Ammon's horn (tissue), 1 donor: ENCODE measurements at regions not wholly inside any gene's neighbourhood (a gene's known extent, or its start where the extent isn't known, plus 50 kb on each side); places are given as distances from the start of the nearest gene placed in this dataset.
A peak's percentile ranks its signal among the peaks of the same experiment; 100 is the strongest.
"Not testable (repeated sequence)": the region's sequence is repeated elsewhere in the genome, so short reads cannot be mapped to it uniquely, and the experiment has no call there.

Source experiments
- DNase-seq: peaks from one replicate; pipeline ENCODE4 v3.0.0-alpha.2; 2016; ENCODE audit warnings: low spot score

DNA sequence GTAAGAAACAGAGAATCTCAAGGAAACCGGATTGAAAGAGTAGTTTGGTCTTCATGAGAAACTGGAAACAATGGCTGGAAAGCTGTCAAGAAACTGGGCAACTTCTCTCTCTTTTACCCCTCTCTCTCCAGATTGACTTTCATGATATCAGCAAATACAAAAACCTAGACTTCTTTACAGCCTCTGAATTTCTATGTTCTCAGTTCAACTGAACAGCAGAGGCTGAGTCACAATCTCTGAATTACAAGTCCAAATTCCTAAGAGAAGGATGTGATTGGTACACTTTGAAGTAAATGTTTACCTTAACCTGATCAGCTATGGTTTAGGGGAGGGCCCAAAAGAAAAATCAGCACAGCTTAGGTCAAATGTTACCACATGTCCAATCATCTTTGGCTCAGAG lies 974.9 kb downstream of the RPA4 start:
- DNase-seq = no peak

DNA sequence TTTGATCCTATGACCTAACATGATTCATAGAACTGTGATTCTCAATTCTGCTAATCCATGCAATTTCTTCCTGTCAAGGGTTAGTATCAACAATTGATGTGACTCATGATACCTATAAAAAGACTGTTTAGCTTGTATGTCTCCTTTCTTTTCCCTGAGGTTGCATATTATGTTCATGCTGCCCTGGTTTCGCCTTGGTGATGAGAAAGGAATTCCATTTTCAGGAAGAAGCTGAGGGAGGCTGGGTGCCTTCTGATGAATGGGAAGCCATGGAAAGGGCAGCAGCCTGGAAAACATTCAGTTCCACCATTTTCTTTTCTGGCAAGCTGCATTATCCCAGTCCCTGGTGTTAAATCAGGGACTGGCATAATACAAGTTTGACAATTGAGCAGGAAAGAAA lies 976.5 kb downstream of the RPA4 start:
- peak; percentile 18 for DNase-seq

DNA sequence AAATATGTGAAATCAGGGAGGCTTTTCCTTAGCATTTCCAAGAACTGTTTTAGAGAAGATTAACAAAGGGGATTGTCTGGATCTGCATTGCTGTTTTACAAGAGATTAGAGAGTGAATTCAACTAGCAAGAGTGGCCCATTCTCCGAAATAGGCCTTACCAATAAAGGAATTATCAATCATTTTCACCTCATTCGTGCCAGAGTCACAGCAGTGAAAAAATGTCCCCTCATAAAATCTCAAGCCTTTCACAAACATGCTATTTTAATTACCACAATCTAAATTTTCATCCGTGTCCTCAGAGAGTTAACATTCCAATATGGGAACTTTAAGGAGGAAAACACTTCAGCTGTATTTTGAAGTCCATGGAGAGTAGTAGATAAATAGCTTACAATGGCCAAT lies 979.6 kb downstream of the RPA4 start:
- no peak for DNase-seq

DNA sequence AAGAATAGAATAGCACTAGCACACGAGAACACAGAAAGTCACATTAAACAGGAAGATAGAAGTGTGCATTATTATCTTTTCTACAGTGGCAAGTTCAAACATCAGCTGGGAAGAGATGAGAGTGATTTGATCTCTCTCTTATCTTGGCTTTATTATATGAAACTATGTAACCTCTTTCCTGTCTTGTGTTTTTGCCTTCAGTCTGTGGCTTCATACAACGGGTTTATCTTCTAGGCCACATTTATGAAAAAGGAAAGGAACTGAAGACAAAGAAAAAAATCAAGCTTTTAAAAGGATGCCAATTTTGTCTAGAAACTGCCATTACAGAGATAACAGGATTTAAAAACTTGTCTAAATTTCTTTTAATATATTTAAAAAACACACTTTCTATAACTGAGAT lies 983.6 kb downstream of the RPA4 start:
- DNase-seq = no peak

DNA sequence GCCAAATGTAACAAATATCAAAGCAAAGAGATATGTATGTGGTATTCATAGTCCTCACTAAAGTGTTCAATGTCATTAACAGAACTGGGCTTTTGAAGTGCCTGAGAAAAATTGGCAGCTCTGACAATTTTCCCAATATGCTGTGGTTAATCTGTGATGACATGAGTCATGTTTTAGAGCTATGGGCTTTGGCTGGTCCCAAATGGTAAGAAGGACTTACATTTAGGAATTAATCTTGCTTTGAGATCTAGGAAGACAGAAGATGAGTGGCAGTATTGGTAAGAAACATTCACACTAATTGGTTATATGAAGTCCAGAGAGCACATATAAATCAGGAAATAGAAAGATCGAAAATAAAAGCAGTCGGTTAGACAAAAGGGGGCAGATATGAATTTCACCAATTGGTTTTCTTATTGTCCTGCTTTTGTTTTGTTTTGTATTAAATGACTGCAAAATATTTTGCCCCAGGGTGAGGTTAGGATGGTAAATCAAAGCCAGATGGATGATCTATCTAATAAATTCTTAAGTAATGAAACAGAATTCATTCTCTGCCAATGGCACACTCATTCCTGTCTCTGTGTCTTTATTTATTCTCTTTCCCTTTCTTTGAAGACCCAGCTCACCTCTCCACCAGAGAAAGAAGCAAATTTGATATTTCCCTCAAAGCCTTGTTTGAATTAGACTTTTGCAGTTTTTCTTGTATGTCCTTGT lies 993.1 kb downstream of the RPA4 start:
- DNase-seq = no peak

DNA sequence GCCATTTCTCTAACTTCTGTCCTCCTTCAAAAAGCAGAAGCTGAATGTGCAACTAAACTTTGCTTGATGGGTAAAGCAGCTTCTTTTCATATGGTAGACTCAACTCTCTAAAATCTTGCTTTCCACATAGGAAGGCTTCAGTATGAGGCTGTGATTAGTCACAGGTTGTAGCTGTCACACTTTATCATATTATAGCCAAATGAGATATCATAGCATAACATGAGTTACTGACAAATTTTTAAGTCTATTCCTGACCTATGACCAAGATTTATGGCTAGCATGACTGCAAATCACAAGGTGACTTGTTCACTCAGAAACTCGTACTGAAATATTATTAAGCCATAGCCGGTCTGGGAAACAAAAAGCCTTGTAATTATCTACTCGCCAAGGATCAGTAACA lies 998.6 kb downstream of the RPA4 start:
- no peak for DNase-seq

DNA sequence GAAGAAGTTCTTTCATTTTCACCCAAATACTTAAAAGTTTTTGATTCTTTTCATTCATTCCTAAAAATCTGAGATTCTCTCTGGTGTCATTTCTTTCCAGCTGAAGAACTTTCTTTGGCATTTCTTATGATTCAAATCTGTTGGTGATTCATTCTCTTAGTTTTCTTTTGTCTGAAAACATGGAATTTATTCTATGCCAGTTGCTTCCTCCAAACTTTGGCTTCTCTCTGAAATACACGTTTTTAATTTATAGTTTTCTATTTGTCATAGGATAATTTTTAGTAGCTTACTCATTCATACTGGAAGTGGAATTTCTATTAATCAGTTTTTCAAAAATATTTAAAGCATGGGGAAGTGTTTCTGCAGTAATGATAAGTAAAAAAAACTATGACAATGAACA lies 1012.0 kb downstream of the RPA4 start:
- DNase-seq = no peak

DNA sequence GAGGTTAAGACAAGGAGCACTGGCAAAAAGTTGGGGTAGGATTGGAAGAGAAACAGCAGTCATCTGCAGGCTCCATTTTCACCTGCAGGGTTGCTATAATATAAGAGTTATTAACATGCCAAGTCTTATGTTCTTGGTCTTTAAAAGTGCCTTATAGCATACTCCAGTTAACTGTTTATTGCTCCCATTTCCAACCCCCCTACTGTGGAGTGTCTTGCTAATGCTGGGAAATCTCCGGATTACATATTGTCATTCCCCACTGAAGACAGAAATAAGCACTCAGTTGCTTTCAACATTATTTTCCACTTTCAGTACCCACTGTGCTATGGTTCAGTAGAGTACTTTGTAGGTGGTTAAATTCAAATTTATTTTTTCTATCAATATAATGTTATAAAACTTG lies 1014.3 kb downstream of the RPA4 start:
- no peak for DNase-seq

DNA sequence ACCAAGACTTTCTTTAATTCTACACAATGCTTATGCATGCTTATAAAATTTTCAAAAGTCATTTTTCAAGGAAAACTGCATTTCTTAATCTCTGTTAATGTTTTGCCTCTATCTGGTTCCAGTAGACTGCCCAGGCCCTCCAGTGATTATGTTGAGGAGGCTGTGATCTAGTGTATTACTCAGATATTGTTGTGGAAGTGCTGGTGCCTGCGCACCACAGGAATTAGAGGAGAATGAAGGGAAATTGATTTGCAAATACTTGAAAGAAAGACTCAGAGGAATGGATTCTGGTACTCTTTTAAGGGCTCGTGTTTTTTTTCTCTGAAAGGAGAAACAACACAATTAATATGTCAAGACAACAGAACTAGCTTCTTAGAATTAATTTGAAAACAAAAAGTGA lies 1015.1 kb downstream of the RPA4 start:
- no peak for DNase-seq

DNA sequence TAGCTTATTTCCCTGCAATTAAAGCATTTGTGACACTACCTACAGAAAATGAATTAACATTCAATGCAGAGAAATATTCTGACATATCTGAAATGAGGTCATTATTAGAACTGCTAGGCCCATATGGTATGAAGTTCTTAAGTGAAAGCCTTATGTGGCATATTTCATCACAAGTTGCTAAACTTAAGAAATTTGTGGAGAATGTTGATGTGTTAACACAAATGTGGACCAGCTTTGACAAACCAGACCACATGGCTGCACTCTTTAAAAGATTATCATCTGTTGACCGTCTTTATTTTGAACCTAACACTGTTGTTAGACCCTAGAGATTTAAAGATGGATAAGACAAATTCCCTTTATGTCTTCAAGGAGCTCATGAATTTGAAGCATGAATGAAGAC lies 1024.1 kb downstream of the RPA4 start:
- no peak for DNase-seq

DNA sequence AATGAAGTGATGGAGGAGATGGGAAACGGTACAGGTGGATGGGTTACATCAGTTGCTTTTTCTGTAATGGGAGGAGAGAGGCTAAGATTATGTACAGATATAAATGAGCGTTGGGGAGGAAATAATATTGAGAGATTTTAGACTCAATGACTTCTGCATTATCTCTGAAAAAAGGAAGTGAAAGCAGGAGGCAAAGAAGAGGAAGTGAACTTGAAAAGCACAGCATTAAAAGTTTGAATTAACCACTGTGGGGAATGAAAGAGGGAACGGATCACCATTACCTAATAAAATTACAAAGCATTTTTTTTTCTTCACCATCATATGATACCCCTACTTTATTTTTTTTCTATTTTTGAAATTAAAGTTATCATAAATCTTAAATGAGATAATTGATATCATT lies 1025.5 kb downstream of the RPA4 start:
- no peak for DNase-seq

DNA sequence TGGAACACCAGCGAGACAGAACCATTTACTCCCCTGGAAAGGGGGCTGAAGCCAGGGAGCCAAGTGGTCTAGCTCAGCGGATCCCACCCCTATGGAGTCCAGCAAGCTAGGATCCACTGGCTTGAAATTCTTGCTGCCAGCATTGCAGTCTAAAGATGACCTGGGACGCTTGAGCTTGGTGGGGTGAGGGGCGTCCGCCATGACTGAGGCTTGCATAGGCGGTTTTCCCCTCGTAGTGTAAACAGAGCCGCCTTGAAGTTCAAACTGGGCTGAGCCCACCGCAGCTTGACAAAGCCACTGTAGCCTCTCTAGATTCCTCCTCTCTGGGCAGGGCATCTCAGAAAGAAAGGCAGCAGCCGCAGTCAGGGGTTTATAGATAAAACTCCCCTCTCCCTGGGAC lies 1031.7 kb downstream of the RPA4 start:
- DNase-seq = not testable (repeated sequence)

DNA sequence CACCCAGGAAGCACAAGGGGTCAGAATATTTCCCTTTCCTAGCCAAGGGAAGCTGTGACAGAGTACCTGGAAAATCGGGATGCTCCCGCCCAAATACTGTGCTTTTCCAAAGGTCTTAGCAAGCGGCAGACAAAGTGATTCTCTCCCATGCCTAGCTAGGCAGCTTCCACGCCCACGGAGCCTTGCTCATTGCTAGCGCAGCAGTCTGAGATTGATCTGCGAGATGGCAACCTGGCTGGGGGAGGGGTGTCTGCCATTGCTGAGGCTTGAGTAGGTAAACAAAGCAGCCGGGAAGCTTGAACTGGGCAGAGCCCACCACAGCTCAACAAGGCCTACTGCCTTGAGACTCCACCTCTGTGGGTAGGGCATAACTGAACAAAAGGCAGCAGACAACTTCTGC lies 1037.5 kb downstream of the RPA4 start:
- not testable (repeated sequence) for DNase-seq

DNA sequence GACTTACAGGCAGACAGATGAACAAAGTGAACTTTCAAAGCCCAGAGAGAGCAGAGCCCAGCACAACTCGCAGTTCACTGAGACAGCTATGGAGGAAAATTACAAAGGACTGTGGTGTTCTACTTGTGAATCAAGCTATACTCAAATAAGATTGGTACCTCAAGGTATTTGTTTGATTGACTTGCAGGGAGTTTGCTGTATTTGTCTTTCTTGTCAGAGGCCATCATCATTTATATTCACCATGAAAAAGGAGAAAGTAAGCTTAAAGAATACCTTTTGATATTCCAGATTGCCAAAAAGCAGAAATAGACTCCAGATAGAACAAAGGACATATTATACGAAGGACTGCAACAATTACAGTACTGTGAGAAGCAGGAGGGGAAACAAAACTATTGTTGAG lies 1047.9 kb downstream of the RPA4 start:
- DNase-seq = peak; percentile 3

DNA sequence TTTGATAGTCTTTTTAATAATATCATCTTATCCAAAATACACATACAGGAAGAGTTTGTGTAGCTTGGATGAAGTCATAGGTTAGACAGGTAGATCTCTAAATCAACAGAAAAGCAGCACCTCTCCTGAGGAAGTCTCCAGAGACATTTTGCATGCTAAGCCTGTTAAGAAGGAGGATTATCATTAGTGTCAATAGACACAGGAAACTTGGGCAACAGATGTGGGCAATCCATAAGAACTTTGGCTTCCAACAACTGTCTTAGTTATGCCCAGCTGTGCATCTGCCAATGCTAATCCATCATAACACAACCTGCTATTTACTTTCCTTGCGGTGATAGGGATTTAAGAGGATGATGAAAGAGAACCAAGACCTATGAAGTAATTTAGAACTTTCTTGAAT lies 1052.6 kb downstream of the RPA4 start:
- DNase-seq = no peak

DNA sequence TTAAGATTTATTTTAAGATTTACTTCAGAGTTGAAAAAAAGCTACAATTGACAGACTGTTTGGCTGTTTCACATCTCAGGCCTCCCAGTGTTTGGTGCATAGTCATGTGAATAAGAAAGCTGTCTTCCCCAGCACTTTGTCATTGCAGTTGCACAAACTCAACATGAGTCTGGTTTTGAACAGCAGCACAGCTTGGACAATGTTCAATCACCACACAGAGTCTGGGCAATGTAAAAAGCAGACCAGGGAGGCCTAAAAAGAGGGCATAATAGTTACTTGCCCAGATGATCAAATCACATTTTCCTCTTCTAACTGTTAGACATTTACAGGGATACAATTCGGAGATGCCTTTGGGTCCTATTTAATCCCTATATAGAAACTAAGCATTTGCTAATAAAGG lies 1055.0 kb downstream of the RPA4 start:
- no peak for DNase-seq

DNA sequence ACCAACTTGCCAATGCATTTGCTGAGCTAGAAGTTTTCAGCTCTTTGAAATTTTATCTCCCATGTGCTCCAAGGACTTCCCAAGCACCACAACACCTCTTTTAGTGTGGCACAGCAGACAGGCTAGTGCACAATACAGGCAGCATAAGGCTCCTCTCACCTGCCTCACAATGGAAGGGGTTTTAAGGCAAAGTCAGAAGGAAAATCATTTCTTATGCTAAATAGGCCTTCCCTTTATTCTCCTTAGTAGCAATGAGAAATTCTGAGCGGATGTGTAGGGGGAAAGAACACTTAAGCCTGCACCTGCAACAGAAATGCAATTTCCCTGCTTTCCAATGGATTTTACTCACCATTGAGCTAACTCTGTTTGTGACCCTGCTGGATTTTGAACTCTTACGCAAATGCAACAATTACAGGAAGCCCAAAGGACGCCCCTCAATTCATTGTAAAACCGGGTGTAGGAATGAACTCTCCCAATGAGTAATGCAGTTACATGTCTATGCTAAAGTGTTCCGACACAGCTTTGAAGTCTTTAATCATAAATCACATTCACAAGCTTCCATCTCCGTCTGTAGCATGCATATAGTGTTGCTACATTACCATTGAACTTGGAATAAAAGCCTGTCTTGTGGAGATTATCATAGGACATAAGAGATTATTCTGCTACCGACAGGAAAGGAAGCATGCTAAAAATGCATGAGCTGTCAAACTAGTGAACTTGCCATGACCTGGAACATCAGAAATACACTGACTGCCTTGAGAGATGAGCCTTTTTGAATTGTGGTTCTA lies 1084.9 kb downstream of the RPA4 start:
- DNase-seq = no peak

DNA sequence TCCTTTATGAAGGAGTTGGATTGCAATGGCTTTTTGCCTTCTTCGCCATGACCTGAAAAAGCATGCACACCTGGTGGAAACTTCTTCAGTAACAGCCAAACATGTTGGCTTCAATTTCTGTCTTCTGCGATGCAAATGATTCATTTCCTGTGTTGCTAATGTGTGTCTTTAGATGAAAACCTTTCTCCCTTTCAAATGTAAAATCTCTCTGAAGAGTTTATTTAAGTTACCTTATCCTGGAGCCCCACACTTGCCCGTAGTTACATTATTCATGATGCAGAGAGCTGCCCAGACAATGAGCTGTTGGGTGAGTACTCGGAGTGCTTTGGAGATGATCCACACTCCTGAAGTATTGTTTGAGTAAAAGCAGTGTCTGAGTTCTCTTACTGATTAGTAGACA lies 1100.9 kb downstream of the RPA4 start:
- no peak for DNase-seq

DNA sequence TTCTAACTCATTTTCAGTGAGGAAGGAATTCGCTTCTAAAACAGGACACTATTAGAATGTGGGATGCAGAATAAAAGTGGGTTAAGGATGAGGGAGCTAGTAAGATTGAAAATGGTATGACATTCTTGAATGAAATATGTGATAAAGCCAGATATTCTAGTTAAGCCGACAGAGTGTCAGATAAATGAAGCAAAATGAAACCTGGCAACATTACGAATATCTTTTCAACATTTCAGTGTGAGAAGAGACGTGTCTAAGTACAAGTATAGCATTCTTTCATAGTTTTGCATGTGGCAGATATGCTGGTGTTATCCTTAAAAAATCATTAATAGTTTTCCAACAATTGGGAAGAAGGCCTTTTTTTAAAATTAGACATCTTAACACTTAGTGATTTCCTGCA lies 1101.4 kb downstream of the RPA4 start:
- no peak for DNase-seq

DNA sequence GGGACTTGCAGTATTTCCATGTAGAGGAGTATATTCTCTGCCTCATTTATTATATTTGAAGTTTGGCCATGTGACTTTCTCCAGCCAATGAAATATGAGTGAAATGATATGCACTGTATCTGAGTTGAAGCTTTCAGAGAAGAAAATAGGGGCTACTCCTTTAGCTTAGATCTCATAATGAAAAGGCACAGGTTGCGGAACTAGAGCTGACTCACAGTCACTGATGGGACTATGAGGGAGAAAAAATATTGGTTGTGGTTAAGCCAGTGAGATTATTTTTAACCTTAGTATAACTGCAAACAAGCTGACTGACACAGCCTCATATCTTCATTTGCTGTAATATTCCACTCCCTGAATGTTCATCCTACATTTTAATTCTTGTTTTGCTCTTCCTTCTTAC lies 1104.3 kb downstream of the RPA4 start:
- DNase-seq = no peak

DNA sequence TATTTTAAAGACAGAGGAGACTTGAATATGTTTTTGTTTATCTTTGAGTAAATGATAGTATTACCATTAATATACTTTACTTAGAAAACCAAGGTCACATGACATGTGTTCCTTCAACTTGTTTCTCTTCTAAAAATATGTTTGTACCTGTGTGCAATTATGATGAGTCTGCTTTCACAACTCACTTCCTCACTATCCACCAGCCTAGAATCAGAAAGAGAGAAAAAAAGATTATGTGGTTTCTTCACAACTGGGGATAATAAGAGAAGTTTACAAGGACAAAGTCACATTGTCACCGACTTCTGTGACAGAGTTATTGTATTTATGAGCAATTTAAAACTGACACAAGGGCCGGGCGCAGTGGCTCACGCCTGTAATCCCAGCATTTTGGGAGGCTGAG lies 1112.1 kb downstream of the RPA4 start:
- no peak for DNase-seq

DNA sequence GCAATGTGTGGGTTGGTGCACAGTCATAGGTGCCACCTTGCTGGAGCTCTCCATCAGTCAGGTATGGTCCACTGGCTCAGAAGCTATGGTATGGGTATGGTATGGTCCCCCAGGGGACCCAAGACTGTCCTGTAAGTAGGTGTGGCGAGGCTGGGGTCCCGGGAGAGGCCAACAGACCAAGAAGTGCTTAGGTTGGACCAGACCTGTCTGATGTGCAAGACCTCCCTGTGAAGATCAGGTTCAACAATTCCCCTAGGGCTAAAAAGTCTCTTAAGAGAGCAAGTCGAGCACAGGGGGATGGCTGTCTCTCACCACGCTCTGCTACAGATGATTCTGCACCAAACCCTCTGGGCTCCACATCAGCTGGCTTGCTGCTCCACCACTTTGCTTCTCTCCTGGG lies 1145.0 kb downstream of the RPA4 start:
- DNase-seq = no peak

DNA sequence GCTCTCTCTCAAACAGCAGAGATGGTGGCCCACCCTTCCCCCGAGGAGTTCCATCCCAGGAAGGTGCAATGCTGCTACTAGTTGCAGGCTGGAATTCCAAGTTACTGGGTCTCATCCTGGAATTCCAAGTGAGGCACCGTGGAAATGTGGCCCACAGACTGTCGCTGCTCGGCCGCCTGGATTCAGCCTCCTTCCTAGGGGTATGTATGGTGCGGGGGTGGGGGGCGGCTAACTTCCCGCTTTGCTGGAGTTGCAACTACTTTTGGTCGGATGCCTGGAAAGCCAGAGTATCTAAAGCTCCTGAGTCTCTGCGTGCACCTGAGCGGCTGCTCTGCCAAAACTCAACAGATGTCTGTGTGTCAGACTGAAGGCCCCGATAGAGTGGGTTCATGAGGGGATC lies 1146.2 kb downstream of the RPA4 start:
- DNase-seq = no peak

DNA sequence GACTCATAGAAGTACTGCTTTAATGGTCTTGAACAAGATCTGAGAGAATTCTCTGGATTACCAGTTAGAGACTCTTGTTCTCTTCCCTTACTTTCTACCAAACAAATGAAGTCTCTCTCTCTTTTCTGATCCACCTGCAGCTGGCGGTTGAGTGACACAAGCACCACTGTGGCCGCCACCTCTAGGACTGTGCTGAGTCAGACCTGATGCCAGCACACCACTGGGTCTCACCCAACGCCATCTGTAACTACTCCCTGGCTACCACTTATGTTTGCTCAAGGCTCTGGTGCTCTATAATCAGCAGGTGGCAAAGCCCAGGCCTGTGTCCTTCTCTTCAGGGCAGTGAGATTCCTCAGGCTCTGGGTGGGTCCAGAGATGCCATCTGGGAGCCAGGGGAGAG lies 1173.5 kb downstream of the RPA4 start:
- no peak for DNase-seq
